GM21526 (cell line): ENCODE measurements at regions not wholly inside any gene's neighbourhood (a gene's known extent, or its start where the extent isn't known, plus 50 kb on each side); places are given as distances from the start of the nearest gene placed in this dataset.
"Not testable (repeated sequence)": the region's sequence is repeated elsewhere in the genome, so short reads cannot be mapped to it uniquely, and the experiment has no call there.

Source experiments
- ATAC-seq: cut with Tn5 transposase; IDR thresholded peaks from one replicate; pipeline ENCODE4 v1.9.1; 2021; ENCODE audit warnings: moderate library complexity; ENCODE audit not compliant: unreplicated experiment, low FRiP score

DNA sequence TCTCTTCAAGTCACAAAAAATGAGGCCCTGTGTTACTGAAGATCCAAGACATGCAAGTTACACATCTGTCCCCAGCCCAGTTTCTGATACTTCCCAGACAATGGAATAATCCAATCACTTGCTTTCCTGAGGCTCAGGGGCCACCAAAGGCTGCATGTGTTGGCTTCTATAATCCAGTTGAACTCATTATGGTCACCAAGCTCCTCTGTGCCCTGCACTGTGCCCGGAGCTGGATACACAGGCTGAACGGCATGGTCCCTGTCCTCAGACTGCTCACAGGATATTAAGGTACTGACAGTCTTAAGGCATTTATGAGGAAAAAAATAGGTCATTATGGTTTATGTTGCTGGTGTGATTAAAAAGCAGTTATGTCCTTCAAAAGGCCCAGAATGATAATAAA, 117.0 kb upstream of the SYT6 start:
- ATAC-seq, result no peak

GRCh38 chr1:114270282-114270681, 116.6 kb upstream of the SYT6 start:
- no peak for ATAC-seq

GRCh38 chr1:114269539-114269938, 115.9 kb upstream of the SYT6 start:
- ATAC-seq, result no peak

- no peak for ATAC-seq
Measured at GRCh38 chr1:114263343-114263742, 109.7 kb upstream of the SYT6 start.

- no peak for ATAC-seq
Measured at GRCh38 chr1:114262337-114262736, 108.7 kb upstream of the SYT6 start.

DNA sequence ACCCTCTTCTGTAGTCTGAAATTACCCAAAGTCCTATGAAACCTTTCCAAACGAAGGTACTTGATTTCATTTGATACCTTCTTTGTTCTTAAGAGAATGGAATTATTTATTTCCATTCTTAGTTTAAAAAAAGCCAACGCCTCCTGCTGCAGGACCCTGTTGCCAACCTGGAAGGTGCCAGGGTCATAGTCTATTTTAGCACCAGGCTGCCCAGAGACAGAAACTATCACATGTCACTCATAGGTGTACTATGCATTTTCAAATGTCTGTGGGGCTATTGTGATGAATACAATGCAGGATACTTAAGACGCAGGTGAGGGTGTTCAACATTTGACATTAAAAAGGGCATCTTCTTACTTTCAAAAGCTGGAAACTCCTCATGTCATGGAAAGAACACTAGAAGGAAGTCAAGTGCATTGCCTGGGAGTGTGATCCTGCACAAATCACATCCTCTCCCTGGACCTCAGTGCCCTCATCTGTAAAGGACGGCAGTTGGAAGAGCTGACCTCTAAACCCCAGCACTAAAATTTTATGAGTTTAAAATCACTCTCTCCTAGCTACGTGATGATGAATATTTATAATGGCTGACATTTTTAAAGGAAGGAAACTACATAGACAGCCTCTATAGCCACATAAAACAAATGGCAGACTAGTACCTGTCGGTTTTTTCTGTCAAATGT, 107.3 kb upstream of the SYT6 start:
- ATAC-seq, result no peak

DNA sequence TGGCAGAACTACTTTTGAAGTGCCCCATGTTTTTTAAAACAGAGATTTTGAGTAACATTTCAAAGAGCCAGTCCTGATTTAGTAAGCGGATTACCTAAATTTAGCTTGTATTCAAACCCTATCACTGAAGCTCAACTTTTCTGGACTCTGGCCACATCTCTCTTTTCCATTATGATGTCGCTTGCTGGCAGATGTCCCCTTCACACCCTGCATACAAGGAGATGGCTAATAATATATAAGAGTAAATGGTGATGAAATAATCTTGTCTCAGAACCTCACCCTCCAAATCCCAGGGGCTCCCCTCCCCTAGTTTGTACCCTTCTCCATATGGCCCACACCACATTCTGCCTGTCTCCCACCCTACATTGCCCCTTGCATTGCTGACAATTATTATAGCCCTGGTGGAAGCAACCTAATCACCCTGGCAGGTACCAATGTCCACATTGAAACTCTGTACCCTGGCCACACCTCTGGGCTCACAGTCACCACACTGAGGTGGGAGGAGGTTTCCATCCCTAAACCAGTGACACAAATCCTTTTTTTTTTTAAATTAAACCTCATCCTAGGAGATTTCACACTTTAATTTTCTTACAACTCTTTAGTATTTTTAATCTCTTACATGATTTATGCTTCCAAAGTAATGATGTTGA, 106.0 kb upstream of the SYT6 start:
- ATAC-seq, result no peak

- ATAC-seq, result no peak
Measured at GRCh38 chr1:114258633-114259032, 105.0 kb upstream of the SYT6 start.

- no peak for ATAC-seq
Measured at GRCh38 chr1:114258074-114258473, 104.4 kb upstream of the SYT6 start.

GRCh38 chr1:114257554-114257953, 103.9 kb upstream of the SYT6 start:
- ATAC-seq, result no peak

- no peak for ATAC-seq
Measured at GRCh38 chr1:114253900-114254299, 100.2 kb upstream of the SYT6 start.

DNA sequence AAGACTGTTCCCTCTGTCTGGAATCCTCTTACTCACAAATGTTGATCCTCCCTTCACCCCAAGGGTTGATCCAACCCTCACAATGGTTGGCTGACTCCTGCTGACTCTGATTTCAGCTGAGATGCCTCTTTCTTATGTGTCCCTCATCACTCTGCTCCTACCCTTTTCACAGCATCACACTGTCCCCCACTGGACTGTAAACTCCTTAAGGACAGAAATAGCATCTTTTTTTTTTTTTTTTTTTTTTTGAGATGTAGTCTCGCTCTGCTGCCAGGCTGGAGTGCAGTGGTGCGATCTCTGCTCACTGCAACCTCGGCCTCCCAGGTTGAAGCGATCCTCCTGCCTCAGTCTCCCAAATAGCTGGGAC, 97.9 kb upstream of the SYT6 start:
- no peak for ATAC-seq

DNA sequence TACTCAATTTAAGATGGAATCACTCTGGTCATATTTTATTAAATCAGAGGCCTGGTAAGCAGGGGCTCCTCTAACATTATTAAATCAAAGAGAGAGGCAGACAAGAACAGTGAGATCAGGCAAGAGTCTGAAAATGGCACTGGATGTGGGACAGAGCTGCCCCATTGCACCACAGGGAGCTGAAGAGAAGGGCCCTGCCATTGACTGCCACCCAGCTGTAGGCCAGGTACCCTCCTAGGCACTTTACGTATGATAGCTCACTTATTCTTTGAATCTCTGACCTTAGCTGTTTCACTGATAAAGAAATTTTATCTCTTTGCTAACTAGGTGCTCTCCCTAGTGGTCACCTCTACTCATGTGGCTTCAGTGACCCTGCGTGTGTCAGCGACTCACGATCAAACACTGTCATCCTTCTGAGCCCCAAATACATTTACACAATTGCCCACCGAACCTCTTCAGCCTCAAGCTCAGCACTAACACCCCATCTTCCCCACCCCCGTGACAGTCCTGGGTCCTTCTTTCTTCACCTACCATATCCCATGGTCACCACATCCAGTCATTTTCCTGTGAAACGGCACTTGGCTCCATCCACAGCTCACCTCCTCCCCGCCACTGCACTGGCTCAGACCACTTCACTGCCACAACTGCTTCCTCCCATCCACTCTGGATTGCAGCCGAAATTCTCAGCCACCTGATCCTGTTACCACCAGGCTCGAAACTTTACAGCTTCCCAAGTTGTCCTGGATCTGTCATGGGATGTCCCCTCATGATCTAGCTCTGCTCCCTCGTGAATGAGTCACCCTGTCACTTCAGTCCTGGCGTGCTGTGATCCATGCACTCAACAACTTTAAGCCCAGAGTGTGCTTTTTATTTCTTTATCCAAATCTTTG, 97.3 kb upstream of the SYT6 start:
- ATAC-seq, result no peak

DNA sequence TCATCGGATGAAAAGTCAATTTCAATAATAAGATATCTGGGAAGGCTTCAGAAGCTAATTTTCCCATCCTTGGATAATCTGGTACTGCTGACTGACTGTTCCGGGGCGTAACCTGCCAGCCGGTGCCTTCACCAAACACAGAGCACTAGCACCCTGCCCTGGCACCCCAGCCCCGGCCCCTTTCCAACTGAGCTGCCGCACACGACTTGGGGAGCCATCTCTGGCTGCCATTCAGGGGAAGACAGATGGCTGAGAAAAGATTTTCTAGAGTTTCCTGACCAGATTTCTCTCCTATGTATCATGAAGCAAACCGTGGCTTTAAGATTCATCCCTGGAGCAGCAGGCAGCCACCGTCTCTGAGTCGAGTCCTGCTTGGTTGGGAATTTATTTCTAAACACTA, 96.0 kb upstream of the SYT6 start:
- no peak for ATAC-seq

- ATAC-seq, result no peak
Measured at GRCh38 chr1:114248162-114248561, 94.5 kb upstream of the SYT6 start.

DNA sequence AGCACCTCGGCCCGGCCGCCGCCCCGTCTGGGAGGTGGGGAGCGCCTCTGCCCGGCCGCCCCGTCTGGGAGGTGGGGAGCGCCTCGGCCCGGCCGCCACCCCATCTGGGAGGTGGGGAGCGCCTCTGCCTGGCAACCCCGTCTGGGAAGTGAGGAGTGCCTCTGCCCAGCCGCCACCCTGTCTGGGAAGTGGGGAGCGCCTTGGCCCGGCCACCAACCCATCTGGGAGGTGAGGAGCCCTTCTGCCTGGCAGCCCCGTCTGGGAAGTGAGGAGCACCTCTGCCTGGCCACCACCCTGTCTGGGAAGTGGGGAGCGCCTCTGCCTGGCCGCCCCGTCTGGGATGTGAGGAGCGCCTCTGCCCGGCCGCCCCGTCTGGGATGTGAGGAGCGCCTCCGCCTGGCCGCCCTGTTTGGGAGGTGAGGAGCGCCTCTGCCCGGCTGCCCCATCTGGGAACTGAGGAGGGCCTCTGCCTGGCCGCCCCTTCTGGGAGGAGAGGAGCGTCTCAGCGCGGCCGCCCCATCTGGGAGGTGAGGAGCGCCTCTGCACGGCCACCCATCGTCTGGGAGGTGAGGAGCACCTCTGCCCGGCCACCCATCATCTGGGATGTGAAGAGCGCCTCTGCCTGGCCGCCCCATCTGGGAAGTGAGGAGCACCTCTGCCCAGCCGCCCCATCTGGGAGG, 89.0 kb upstream of the SYT6 start:
- ATAC-seq, result not testable (repeated sequence)

DNA sequence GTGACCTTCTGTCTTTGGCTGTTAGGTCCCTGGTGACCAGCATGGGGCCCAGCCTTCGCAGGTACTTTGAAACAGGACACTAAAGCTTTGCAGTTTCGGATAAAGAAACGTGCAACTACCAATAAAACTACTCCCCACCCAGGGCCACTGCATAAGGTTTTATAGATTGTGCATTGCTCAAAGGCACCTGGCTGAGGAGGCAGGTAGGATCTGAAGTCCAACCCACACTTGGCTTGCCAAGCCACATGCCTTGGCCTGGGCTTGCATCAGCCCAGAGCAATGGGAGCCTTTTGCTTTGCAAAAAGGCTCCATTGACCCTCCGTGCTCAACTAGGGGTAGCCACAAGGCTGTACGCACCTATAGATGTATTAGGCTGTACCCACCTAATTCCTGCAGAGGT, 84.4 kb upstream of the SYT6 start:
- ATAC-seq, result no peak

DNA sequence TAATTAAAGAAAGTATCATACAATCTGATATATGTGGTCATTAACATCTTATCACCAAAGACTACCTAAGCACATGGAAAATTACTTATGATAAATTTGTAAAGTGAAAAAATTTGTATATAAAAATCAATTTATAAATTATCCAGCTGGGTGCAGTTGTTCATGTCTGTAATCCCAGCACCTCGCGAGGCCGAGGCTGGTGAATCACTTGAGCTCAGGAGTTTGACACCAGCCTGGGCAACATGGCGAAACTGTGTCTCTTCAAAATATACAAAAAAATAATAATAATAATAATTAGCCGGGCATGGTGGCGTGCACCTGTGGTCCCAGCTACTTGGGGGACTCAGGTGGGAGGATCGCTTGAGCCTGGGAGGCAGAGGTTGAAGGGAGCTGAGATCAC, 82.8 kb upstream of the SYT6 start:
- ATAC-seq, result no peak

DNA sequence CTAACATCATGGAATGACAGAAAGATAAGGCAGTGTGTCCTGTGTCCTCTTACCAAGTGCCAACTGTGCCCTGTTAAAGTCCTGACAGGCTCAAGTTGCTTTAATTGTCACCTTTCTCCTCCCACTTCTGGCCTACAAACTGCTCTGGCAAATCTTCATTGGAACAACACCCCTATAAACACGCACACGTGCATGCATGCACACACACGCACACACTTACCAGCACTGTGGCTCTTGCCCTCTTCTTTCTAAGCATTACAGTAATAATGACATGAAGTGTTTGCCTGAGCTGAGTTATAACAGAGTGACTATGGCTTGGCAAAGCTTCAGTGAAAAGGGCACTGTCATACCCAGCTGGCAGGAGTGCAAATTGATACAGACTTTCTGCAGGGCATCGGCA, 82.3 kb upstream of the SYT6 start:
- no peak for ATAC-seq

DNA sequence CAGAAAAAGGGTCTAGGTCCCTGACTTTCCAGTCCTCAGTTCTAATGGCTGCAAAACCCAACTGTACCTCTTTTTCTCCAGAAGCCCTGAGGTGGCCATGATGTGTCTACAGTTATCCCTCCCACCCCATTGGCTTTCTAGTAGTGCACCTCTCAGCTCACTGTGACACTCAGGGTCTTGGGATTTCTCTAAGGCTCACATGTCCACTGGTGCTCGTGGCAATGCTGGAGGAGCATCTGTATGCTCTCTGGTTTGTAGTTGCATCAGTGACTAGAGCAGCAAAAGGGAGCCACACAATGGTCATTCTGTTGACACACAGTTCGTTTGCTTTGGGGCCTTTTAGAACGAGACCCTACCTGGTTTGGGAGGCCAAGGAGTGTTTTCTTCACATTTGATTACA, 81.6 kb upstream of the SYT6 start:
- ATAC-seq, result no peak
